Right atrium auricular region (tissue), 2 donors: ENCODE measurements at regions not wholly inside any gene's neighbourhood (a gene's known extent, or its start where the extent isn't known, plus 50 kb on each side); places are given as distances from the start of the nearest gene placed in this dataset.
A peak's percentile ranks its signal among the peaks of the same experiment; 100 is the strongest.
"Not testable (repeated sequence)": the region's sequence is repeated elsewhere in the genome, so short reads cannot be mapped to it uniquely, and the experiment has no call there.

Experiments
- DNase-seq: peaks from one replicate; pipeline ENCODE4 v3.0.0-alpha.2; 2019; ENCODE audit warnings: low spot score
- H3K27ac ChIP-seq, 2 donors: fragments of 200-600 bp; sonication (generic); 1 replicate in 1 of 2; 2 replicates in 1 of 2; pipeline ENCODE4 v1.5.1; 2016 to 2019
- H3K27me3 ChIP-seq, 2 donors: fragments of 200-600 bp; sonication (generic); one replicate each; pipeline versions ENCODE4 v1.5.1 to v1.6.0; 2017 to 2019
- H3K36me3 ChIP-seq: fragments of 200-600 bp; sonication (generic); one replicate; pipeline ENCODE4 v1.5.1; 2016
- H3K4me1 ChIP-seq, 2 donors: fragments of 200-600 bp; sonication (generic); one replicate each; pipeline versions ENCODE4 v1.5.1 to v1.6.0; 2017 to 2019
- H3K4me3 ChIP-seq, 2 donors: fragments of 200-600 bp; sonication (generic); 1 replicate in 1 of 2; 2 replicates in 1 of 2; pipeline ENCODE4 v1.5.1; 2017 to 2019; ENCODE audit warnings: mild to moderate bottlenecking in 1 of 2, moderate library complexity in 1 of 2
- H3K9me3 ChIP-seq, 2 donors: fragments of 200-600 bp; sonication (generic); one replicate each; pipeline ENCODE4 v1.5.1; 2019
- CTCF ChIP-seq, 2 donors: fragments of 200-600 bp; sonication (generic); IDR thresholded peaks; one replicate each; pipeline ENCODE4 v1.5.1; 2019; ENCODE audit warnings: antibody characterized with exemption in 2 of 2

GRCh38 chr14:95776798-95777534 is 63.0 kb upstream of the TCL1A start:
- Histone ChIP-seq H3K4me1 (no peaks in the 10 kb centered on the region), H3K36me3 (no peaks in the 10 kb centered on the region), H3K27ac (no peak overlapping the region), H3K9me3 (no peaks in the 10 kb centered on the region), H3K27me3 (no peaks in the 10 kb centered on the region), H3K4me3 (no peak overlapping the region)
- TF ChIP-seq CTCF (IDR thresholded peaks at IDR 0.05), result no peak
- DNase-seq, result no peak

- H3K36me3 ChIP-seq, result no peaks in the 10 kb centered on the region
- H3K4me1 ChIP-seq, result no peaks in the 10 kb centered on the region
- peak; percentile 74 to 89 for TF ChIP-seq CTCF (IDR thresholded peaks at IDR 0.05)
- DNase-seq, result no peak
- H3K27ac ChIP-seq, result no peak overlapping the region
- no peaks in the 10 kb centered on the region for H3K27me3 ChIP-seq
- no peaks in the 10 kb centered on the region for H3K9me3 ChIP-seq
- H3K4me3 ChIP-seq, result no peak overlapping the region
Observed at GRCh38 chr14:95774265-95775160, 60.6 kb upstream of the TCL1A start.

GRCh38 chr14:95770777-95771176 is 56.9 kb upstream of the TCL1A start:
- H3K9me3 ChIP-seq, result no peaks in the 10 kb centered on the region
- TF ChIP-seq CTCF (IDR thresholded peaks at IDR 0.05), result no peak
- no peaks in the 10 kb centered on the region for H3K4me1 ChIP-seq
- no peak for DNase-seq
- no peaks in the 10 kb centered on the region for H3K27me3 ChIP-seq
- no peak overlapping the region for H3K27ac ChIP-seq
- H3K36me3 ChIP-seq, result no peaks in the 10 kb centered on the region
- H3K4me3 ChIP-seq, result no peak overlapping the region

GRCh38 chr14:95769976-95770375 is 56.1 kb upstream of the TCL1A start:
- Histone ChIP-seq H3K27me3 (no peaks in the 10 kb centered on the region), H3K4me3 (no peak overlapping the region), H3K4me1 (no peaks in the 10 kb centered on the region), H3K27ac (no peak overlapping the region), H3K36me3 (no peaks in the 10 kb centered on the region), H3K9me3 (no peaks in the 10 kb centered on the region)
- TF ChIP-seq CTCF (IDR thresholded peaks at IDR 0.05), result no peak
- DNase-seq, result no peak

GRCh38 chr14:95769431-95769830 is 55.5 kb upstream of the TCL1A start:
- H3K27me3 ChIP-seq, H3K36me3 ChIP-seq, DNase-seq, H3K9me3 ChIP-seq, H3K27ac ChIP-seq, H3K4me1 ChIP-seq, H3K4me3 ChIP-seq: not testable (repeated sequence)

- no peak for DNase-seq
- H3K4me1 ChIP-seq, result no peaks in the 10 kb centered on the region
- H3K36me3 ChIP-seq, result no peaks in the 10 kb centered on the region
- no peaks in the 10 kb centered on the region for H3K27me3 ChIP-seq
- TF ChIP-seq CTCF (IDR thresholded peaks at IDR 0.05), result no peak
- no peaks in the 10 kb centered on the region for H3K9me3 ChIP-seq
- H3K27ac ChIP-seq, result no peak overlapping the region
- no peak overlapping the region for H3K4me3 ChIP-seq
Observed at GRCh38 chr14:95765051-95765450, 51.1 kb upstream of the TCL1A start.
